ENCODE measurements at regions not wholly inside any gene's neighbourhood (a gene's known extent, or its start where the extent isn't known, plus 50 kb on each side); places are given as distances from the start of the nearest gene placed in this dataset.

GRCh38 chr5:124383693-124384092, 362.7 kb downstream of the ZNF608 start:
- no peak for TF ChIP-seq CTCF (conservative IDR thresholded peaks at IDR 0.05)
- TF ChIP-seq ZFX (IDR thresholded peaks at IDR 0.05) = no peak
